Neural cell (in vitro differentiated cells): ENCODE measurements at regions not wholly inside any gene's neighbourhood (a gene's known extent, or its start where the extent isn't known, plus 50 kb on each side); places are given as distances from the start of the nearest gene placed in this dataset.

Source experiments
- CTCF ChIP-seq: fragments of 450-650 bp; IDR thresholded peaks from 2 replicates; pipeline ENCODE4 v1.5.1; 2014; ENCODE audit warnings: antibody characterized with exemption, mild to moderate bottlenecking, moderate library complexity; ENCODE audit not compliant: poor library complexity, severe bottlenecking
- EP300 ChIP-seq: fragments of 450-650 bp; conservative IDR thresholded peaks from 2 replicates; pipeline ENCODE4 v1.6.1; 2014; ENCODE audit warnings: antibody characterized with exemption, mild to moderate bottlenecking, moderate library complexity; ENCODE audit not compliant: poor library complexity, severe bottlenecking
- MXI1 ChIP-seq: fragments of 450-650 bp; conservative IDR thresholded peaks from 2 replicates; pipeline ENCODE4 v1.6.1; 2014; ENCODE audit warnings: antibody characterized with exemption, mild to moderate bottlenecking; ENCODE audit not compliant: poor library complexity, severe bottlenecking
- RAD21 ChIP-seq: fragments of 450-650 bp; conservative IDR thresholded peaks from 2 replicates; pipeline ENCODE4 v1.6.1; 2014; ENCODE audit warnings: antibody characterized with exemption, mild to moderate bottlenecking, moderate library complexity
- REST ChIP-seq: IDR thresholded peaks from 2 replicates; pipeline ENCODE4 v1.6.1; 2012; ENCODE audit warnings: borderline replicate concordance

- TF ChIP-seq CTCF (no peak), RAD21 (no peak), EP300 (no peak), REST (no peak), MXI1 (no peak)
These were observed 149.2 kb downstream of the C12orf75 start for GRCh38 chr12:105479710-105480109.
